Lower leg skin (tissue), 3 donors: ENCODE measurements at regions not wholly inside any gene's neighbourhood (a gene's known extent, or its start where the extent isn't known, plus 50 kb on each side); places are given as distances from the start of the nearest gene placed in this dataset.

Experiments used
- POLR2A ChIP-seq, 2 donors: fragments of 450-650 bp; IDR thresholded peaks; one replicate each; pipeline ENCODE4 v1.6.1; 2016 to 2017; ENCODE audit warnings: antibody characterized with exemption in 2 of 2, mild to moderate bottlenecking in 1 of 2, moderate library complexity in 1 of 2
- TF ChIP-seq, protein P1 (sequence below), 3 donors: fragments of 450-650 bp; IDR thresholded peaks; one replicate each; pipeline ENCODE4 v1.5.1; 2016; ENCODE audit warnings: antibody characterized with exemption in 3 of 3, mild to moderate bottlenecking in 3 of 3, moderate library complexity in 2 of 3

DNA sequence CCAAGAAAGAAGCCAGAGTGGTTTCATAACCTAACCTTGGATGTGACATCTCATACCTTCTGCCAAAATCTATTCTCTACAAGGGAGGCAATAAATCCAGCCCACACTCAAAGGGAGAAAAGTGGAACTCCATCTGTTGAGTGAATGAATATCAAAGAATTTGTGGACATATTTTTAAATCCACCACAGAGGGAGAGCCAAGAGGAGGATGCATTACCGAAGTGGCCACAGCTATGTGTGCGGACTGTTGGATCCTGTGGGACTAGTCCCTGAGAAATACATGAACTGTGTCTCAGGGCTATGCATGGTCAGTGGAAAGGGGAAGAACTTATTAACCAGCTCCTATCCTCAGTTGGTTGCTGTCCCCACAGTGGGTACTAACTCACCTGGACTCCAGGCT, 273.9 kb downstream of the NUAK1 start:
- TF ChIP-seq, protein P1, sequence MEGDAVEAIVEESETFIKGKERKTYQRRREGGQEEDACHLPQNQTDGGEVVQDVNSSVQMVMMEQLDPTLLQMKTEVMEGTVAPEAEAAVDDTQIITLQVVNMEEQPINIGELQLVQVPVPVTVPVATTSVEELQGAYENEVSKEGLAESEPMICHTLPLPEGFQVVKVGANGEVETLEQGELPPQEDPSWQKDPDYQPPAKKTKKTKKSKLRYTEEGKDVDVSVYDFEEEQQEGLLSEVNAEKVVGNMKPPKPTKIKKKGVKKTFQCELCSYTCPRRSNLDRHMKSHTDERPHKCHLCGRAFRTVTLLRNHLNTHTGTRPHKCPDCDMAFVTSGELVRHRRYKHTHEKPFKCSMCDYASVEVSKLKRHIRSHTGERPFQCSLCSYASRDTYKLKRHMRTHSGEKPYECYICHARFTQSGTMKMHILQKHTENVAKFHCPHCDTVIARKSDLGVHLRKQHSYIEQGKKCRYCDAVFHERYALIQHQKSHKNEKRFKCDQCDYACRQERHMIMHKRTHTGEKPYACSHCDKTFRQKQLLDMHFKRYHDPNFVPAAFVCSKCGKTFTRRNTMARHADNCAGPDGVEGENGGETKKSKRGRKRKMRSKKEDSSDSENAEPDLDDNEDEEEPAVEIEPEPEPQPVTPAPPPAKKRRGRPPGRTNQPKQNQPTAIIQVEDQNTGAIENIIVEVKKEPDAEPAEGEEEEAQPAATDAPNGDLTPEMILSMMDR (IDR thresholded peaks at IDR 0.05) = no peak
- TF ChIP-seq POLR2A (IDR thresholded peaks at IDR 0.05) = no peak
